Astrocyte of the cerebellum (primary cell): ENCODE measurements at regions not wholly inside any gene's neighbourhood (a gene's known extent, or its start where the extent isn't known, plus 50 kb on each side); places are given as distances from the start of the nearest gene placed in this dataset.

Experiments
- DNase-seq: peaks from one replicate; pipeline ENCODE4 v3.0.0-alpha.2; 2011; ENCODE audit warnings: low read depth
- H3K4me3 ChIP-seq: 2 replicates; pipeline ENCODE4 v1.5.1; 2011; ENCODE audit warnings: mild to moderate bottlenecking, low read depth, low read length, moderate library complexity
- CTCF ChIP-seq: IDR thresholded peaks from 2 replicates; pipeline ENCODE4 v1.5.1; 2012; ENCODE audit warnings: low read length, low read depth, moderate library complexity, mild to moderate bottlenecking; ENCODE audit errors: missing control alignments
- in situ Hi-C: cut with HindIII; loops from 2 replicates; pipeline ENCODE4 v1.10.0; 2017; ENCODE audit warnings: low sequenced_read_pairs

- TF ChIP-seq CTCF = no peak
- no peak for DNase-seq
- H3K4me3 ChIP-seq = no peak overlapping the region
- in situ Hi-C loops = no loop called here
These were observed 291.7 kb downstream of the C4orf33 start for GRCh38 chr4:129387666-129388065.

- H3K4me3 ChIP-seq = no peak overlapping the region
- no peak for TF ChIP-seq CTCF
- no peak for DNase-seq
- in situ Hi-C loops = no loop called here
These were observed 298.0 kb downstream of the C4orf33 start for GRCh38 chr4:129393976-129394375.

GRCh38 chr4:129394635-129395034 is 298.7 kb downstream of the C4orf33 start:
- no peak for DNase-seq
- TF ChIP-seq CTCF = no peak
- H3K4me3 ChIP-seq = no peak overlapping the region
- in situ Hi-C loops = no loop called here

GRCh38 chr4:129403848-129404247 is 307.9 kb downstream of the C4orf33 start:
- no peak overlapping the region for H3K4me3 ChIP-seq
- in situ Hi-C loops = no loop called here
- DNase-seq = no peak
- TF ChIP-seq CTCF = no peak

- in situ Hi-C loops = no loop called here
- no peak for TF ChIP-seq CTCF
- DNase-seq = no peak
- no peak overlapping the region for H3K4me3 ChIP-seq
These were observed 314.2 kb downstream of the C4orf33 start for GRCh38 chr4:129410115-129410514.

- in situ Hi-C loops = no loop called here
- no peak for DNase-seq
- TF ChIP-seq CTCF = no peak
- no peak overlapping the region for H3K4me3 ChIP-seq
These were observed 319.1 kb downstream of the C4orf33 start for GRCh38 chr4:129415004-129415403.

- DNase-seq = no peak
- in situ Hi-C loops = no loop called here
- no peak overlapping the region for H3K4me3 ChIP-seq
- no peak for TF ChIP-seq CTCF
These were observed 324.7 kb downstream of the C4orf33 start for GRCh38 chr4:129420637-129421036.
